ENCODE measurements at regions not wholly inside any gene's neighbourhood (a gene's known extent, or its start where the extent isn't known, plus 50 kb on each side); places are given as distances from the start of the nearest gene placed in this dataset.

DNA sequence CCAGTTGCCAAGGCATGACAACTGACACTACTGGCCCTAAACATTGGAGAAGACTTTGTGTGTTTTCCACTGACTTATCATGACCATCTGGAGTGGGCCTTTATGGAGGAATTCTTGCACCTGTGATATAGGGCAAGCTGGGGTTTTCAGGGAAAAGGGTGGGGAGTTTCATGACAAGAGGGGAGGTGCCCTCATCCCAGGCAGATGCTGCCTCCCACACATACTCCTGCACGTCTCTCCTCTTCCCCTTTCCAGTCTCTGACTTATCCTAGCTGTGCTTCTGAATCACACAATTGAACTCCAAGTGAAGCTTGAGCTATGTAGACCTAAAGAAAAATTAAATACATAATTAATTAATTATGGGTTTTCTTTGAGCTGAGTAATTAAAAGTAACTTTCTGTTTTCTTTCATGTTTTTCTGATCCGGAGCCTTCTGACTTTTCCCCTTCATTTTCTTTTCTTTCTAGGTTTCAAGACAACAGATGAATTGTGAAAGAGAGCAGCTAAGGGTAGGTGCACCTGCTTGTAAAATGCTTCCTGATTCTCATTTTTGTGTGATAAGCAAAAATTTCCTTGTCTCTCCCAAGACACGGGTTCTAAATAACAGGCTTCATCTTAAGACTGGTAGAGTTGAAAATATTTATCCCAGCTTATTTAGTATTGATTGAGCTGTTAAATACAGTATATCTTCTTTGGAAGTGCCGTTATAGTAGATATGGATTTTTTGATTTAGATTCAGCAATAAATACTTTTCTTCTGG is 280.9 kb upstream of the RBFOX1 start:
- TF ChIP-seq, protein P1, sequence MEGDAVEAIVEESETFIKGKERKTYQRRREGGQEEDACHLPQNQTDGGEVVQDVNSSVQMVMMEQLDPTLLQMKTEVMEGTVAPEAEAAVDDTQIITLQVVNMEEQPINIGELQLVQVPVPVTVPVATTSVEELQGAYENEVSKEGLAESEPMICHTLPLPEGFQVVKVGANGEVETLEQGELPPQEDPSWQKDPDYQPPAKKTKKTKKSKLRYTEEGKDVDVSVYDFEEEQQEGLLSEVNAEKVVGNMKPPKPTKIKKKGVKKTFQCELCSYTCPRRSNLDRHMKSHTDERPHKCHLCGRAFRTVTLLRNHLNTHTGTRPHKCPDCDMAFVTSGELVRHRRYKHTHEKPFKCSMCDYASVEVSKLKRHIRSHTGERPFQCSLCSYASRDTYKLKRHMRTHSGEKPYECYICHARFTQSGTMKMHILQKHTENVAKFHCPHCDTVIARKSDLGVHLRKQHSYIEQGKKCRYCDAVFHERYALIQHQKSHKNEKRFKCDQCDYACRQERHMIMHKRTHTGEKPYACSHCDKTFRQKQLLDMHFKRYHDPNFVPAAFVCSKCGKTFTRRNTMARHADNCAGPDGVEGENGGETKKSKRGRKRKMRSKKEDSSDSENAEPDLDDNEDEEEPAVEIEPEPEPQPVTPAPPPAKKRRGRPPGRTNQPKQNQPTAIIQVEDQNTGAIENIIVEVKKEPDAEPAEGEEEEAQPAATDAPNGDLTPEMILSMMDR (IDR thresholded peaks at IDR 0.05; ENCODE audit: insufficient read depth, low read length, poor library complexity, severe bottlenecking) = no peak
- TF ChIP-seq EZH2phosphoT487 (conservative IDR thresholded peaks at IDR 0.05; ENCODE audit: low read length) = no peak
- no peaks in the 10 kb centered on the region for H3K9me2 ChIP-seq (replicated peaks; ENCODE audit: insufficient read depth, low read length)
- H3K4me3 ChIP-seq (ENCODE audit: insufficient read depth, low read length, poor library complexity, severe bottlenecking) = no peak overlapping the region
- no peaks in the 10 kb centered on the region for H3K9me3 ChIP-seq (ENCODE audit: insufficient read depth, low read length)
- no peak overlapping the region for H3K27ac ChIP-seq (ENCODE audit: low read depth, low read length)
- no peak overlapping the region for H3K9ac ChIP-seq (ENCODE audit: low read length)
- no peaks in the 10 kb centered on the region for H4K20me1 ChIP-seq (ENCODE audit: low read depth, low read length)
- H3K4me2 ChIP-seq (ENCODE audit: low read depth, low read length, poor library complexity, severe bottlenecking) = no peak overlapping the region
- no peaks in the 10 kb centered on the region for H3K27me3 ChIP-seq (ENCODE audit: low read length)
- H3K79me2 ChIP-seq (ENCODE audit: insufficient read depth, low read length) = no peaks in the 10 kb centered on the region
- no peaks in the 10 kb centered on the region for H3K36me3 ChIP-seq (ENCODE audit: low read length)
- no peak overlapping the region for H2AFZ ChIP-seq (ENCODE audit: low read depth, low read length, severe bottlenecking)
- no peaks in the 10 kb centered on the region for H3F3A ChIP-seq (ENCODE audit: insufficient read depth)

DNA sequence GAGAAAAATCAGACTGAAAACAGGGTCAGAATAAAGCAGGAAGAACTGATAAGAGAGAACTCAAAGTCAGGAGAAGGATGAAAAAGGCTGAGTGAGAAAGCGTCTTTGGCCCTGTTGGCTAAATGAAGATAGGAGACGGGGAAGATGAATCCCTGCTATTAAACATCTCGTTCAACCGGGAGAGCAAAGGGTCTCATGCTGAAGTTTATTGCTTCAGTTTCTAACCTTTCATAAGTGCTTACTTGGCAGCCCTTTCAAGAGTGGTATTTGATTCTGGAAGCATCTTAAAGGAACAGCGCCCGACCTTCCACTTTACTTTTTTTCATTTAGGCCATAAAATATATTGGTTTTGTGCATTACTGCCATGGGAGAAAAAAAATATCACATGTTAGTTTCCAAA is 288.3 kb upstream of the RBFOX1 start:
- H3K9ac ChIP-seq (ENCODE audit: low read length) = no peak overlapping the region
- no peaks in the 10 kb centered on the region for H3K9me2 ChIP-seq (replicated peaks; ENCODE audit: insufficient read depth, low read length)
- H3K27ac ChIP-seq (ENCODE audit: low read depth, low read length) = no peak overlapping the region
- no peaks in the 10 kb centered on the region for H3K9me3 ChIP-seq (ENCODE audit: insufficient read depth, low read length)
- H3K36me3 ChIP-seq (ENCODE audit: low read length) = no peaks in the 10 kb centered on the region
- no peak overlapping the region for H3K4me3 ChIP-seq (ENCODE audit: insufficient read depth, low read length, poor library complexity, severe bottlenecking)
- TF ChIP-seq, protein P1 (IDR thresholded peaks at IDR 0.05; ENCODE audit: insufficient read depth, low read length, poor library complexity, severe bottlenecking) = no peak
- TF ChIP-seq EZH2phosphoT487 (conservative IDR thresholded peaks at IDR 0.05; ENCODE audit: low read length) = no peak
- no peaks in the 10 kb centered on the region for H3F3A ChIP-seq (ENCODE audit: insufficient read depth)
- no peaks in the 10 kb centered on the region for H4K20me1 ChIP-seq (ENCODE audit: low read depth, low read length)
- H3K4me2 ChIP-seq (ENCODE audit: low read depth, low read length, poor library complexity, severe bottlenecking) = no peak overlapping the region
- H2AFZ ChIP-seq (ENCODE audit: low read depth, low read length, severe bottlenecking) = no peak overlapping the region
- H3K27me3 ChIP-seq (ENCODE audit: low read length) = no peaks in the 10 kb centered on the region
- H3K79me2 ChIP-seq (ENCODE audit: insufficient read depth, low read length) = no peaks in the 10 kb centered on the region

DNA sequence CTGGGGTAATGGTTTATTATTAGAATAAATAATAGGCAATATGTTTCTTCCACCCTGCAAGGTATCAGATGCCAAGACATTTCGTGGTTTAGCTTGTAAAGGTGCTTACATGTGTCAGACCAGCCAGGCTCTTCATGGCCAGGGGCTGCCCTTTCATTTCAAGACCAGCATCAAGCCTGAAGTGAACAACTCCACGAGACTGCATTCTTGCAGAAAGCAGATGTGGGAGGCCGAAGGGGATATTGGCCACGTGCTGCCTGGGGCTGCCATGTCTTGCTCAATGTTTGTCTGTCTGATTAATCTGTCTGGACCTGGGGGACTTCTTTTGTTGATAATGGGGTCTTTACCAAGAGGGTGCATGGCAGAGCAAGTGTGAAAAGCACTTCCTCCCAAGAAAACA is 294.2 kb upstream of the RBFOX1 start:
- no peak overlapping the region for H2AFZ ChIP-seq (ENCODE audit: low read depth, low read length, severe bottlenecking)
- H3K4me3 ChIP-seq (ENCODE audit: insufficient read depth, low read length, poor library complexity, severe bottlenecking) = no peak overlapping the region
- H3K79me2 ChIP-seq (ENCODE audit: insufficient read depth, low read length) = no peaks in the 10 kb centered on the region

More for the DNA sequence above, 294.2 kb upstream of the RBFOX1 start:
- Histone ChIP-seq H3K9me2 (replicated peaks; ENCODE audit: insufficient read depth, low read length) (no peaks in the 10 kb centered on the region), H3K9ac (ENCODE audit: low read length) (no peak overlapping the region), H3K27me3 (ENCODE audit: low read length) (no peaks in the 10 kb centered on the region), H4K20me1 (ENCODE audit: low read depth, low read length) (no peaks in the 10 kb centered on the region), H3K36me3 (ENCODE audit: low read length) (no peaks in the 10 kb centered on the region), H3K4me2 (ENCODE audit: low read depth, low read length, poor library complexity, severe bottlenecking) (no peak overlapping the region), H3K27ac (ENCODE audit: low read depth, low read length) (no peak overlapping the region), H3F3A (ENCODE audit: insufficient read depth) (no peaks in the 10 kb centered on the region), H3K9me3 (ENCODE audit: insufficient read depth, low read length) (no peaks in the 10 kb centered on the region)
- TF ChIP-seq, protein P1 (IDR thresholded peaks at IDR 0.05; ENCODE audit: insufficient read depth, low read length, poor library complexity, severe bottlenecking) = no peak
- TF ChIP-seq EZH2phosphoT487 (conservative IDR thresholded peaks at IDR 0.05; ENCODE audit: low read length) = no peak

Data from SU-DHL-6 (cell line).